ENCODE measurements at regions not wholly inside any gene's neighbourhood (a gene's known extent, or its start where the extent isn't known, plus 50 kb on each side); places are given as distances from the start of the nearest gene placed in this dataset.

GRCh38 chr10:31136386-31136785, 104.7 kb upstream of the ZNF438 start:
- CTCF ChIA-PET, result no interaction called here
- H3K9me2 ChIP-seq (replicated peaks; ENCODE audit: low read length), result no peaks in the 10 kb centered on the region
- H3F3A ChIP-seq (ENCODE audit: low read length, unreplicated experiment), result no peaks in the 10 kb centered on the region
- no TSS peak for BruUV-seq (replicated peaks)
- H3K36me3 ChIP-seq (ENCODE audit: low read depth, low read length), result no peaks in the 10 kb centered on the region
- H4K20me1 ChIP-seq (ENCODE audit: low read length), result no peaks in the 10 kb centered on the region
- H3K27me3 ChIP-seq (ENCODE audit: low read length), result no peaks in the 10 kb centered on the region
- no peaks in the 10 kb centered on the region for H3K79me2 ChIP-seq (ENCODE audit: low read length)
- TF ChIP-seq EZH2phosphoT487 (IDR thresholded peaks at IDR 0.05; ENCODE audit: borderline replicate concordance, low read length) (no peak), CTCF (conservative IDR thresholded peaks at IDR 0.05; ENCODE audit: low read depth, low read length) (no peak), EZH2 (IDR thresholded peaks at IDR 0.05; ENCODE audit: low read length, unreplicated experiment) (no peak)
- DNase-seq (no peak), ATAC-seq (no peak)
- peaks cover 11% of the 10 kb centered on the region; the same call in 1 of the 2 replicates for H3K4me1 ChIP-seq (ENCODE audit: insufficient read depth, low read length)
- POLR2A ChIA-PET (ENCODE audit: unreplicated experiment), result no interaction called here
- no peak overlapping the region for H3K4me3 ChIP-seq (ENCODE audit: low read length)
- H3K27ac ChIP-seq (ENCODE audit: low read length), result no peak overlapping the region
- intact Hi-C loops (cut with micrococcal nuclease), result no loop called here
- H2AFZ ChIP-seq (ENCODE audit: low read length), result no peak overlapping the region
- H3K9ac ChIP-seq (ENCODE audit: low read length), result no peak overlapping the region
- no peaks in the 10 kb centered on the region for H3K9me3 ChIP-seq (ENCODE audit: low read length)
- H3K4me2 ChIP-seq (ENCODE audit: low read length), result no peak overlapping the region

DNA sequence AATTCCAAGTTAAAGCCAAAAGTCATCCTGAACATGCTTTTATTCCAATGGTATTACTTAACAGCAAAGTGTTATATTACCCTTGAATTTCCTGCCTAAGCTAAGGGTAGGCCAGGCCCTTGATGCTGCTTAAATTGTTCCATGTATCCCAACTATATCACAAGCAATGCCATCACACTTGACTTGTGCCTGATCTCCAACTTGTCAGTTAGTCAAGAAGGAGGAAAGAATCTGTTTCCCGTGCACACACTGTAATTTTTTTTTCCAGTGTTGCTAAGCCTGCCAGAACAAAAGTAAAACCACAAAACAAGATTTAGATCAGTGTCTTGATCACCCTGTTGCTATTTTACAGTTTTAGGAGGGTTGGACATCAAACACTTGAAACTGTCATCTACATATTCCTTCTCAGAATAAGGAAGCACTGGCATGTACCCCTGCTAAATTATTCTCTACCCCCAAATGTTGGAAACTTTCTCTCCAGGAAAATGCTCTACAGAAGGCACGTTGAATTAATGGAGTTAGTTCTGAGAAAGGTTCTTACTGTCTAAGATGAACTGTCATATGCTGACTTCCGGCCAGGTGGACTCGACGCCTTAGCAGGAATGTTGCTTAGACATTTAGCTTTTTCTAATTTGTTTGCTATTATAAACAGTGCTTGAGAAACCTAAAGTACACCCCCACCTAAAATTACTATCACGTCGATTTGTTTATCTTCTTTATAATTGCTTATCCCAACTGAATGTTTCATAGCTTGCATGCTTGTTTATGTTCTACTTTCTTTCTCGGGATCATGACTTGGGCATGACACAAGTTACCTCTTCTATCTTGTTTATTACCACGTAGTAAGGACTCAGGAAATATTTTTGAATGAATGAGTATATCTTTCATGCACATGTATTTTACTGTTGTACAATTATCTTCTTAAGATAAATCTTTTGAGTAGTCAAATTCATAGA, 105.5 kb upstream of the ZNF438 start:
- no peak for DNase-seq
- no peaks in the 10 kb centered on the region for H4K20me1 ChIP-seq (ENCODE audit: low read length)
- H3K4me1 ChIP-seq (ENCODE audit: insufficient read depth, low read length), result peaks cover 11% of the 10 kb centered on the region; the same call in 1 of the 2 replicates
- ChIA-PET CTCF (no interaction called here), POLR2A (ENCODE audit: unreplicated experiment) (no interaction called here)
- no TSS peak for BruUV-seq (replicated peaks)
- H3K4me3 ChIP-seq (ENCODE audit: low read length), result no peak overlapping the region
- no peak overlapping the region for H2AFZ ChIP-seq (ENCODE audit: low read length)
- intact Hi-C loops (cut with micrococcal nuclease), result no loop called here
- H3K27me3 ChIP-seq (ENCODE audit: low read length), result no peaks in the 10 kb centered on the region
- no peaks in the 10 kb centered on the region for H3K36me3 ChIP-seq (ENCODE audit: low read depth, low read length)
- no peaks in the 10 kb centered on the region for H3F3A ChIP-seq (ENCODE audit: low read length, unreplicated experiment)
- TF ChIP-seq CTCF (conservative IDR thresholded peaks at IDR 0.05; ENCODE audit: low read depth, low read length), result no peak
- no peak for TF ChIP-seq EZH2phosphoT487 (IDR thresholded peaks at IDR 0.05; ENCODE audit: borderline replicate concordance, low read length)
- TF ChIP-seq EZH2 (IDR thresholded peaks at IDR 0.05; ENCODE audit: low read length, unreplicated experiment), result no peak
- no peak for ATAC-seq
- no peaks in the 10 kb centered on the region for H3K79me2 ChIP-seq (ENCODE audit: low read length)
- H3K9me3 ChIP-seq (ENCODE audit: low read length), result no peaks in the 10 kb centered on the region
- H3K9ac ChIP-seq (ENCODE audit: low read length), result no peak overlapping the region
- no peak overlapping the region for H3K4me2 ChIP-seq (ENCODE audit: low read length)
- no peak overlapping the region for H3K27ac ChIP-seq (ENCODE audit: low read length)
- no peaks in the 10 kb centered on the region for H3K9me2 ChIP-seq (replicated peaks; ENCODE audit: low read length)

GRCh38 chr10:31138026-31138553, 106.4 kb upstream of the ZNF438 start:
- Histone ChIP-seq H3K9ac (ENCODE audit: low read length) (no peak overlapping the region), H3K27me3 (ENCODE audit: low read length) (no peaks in the 10 kb centered on the region), H3F3A (ENCODE audit: low read length, unreplicated experiment) (no peaks in the 10 kb centered on the region), H3K4me2 (ENCODE audit: low read length) (no peak overlapping the region), H4K20me1 (ENCODE audit: low read length) (no peaks in the 10 kb centered on the region), H3K79me2 (ENCODE audit: low read length) (no peaks in the 10 kb centered on the region), H3K4me3 (ENCODE audit: low read length) (no peak overlapping the region), H3K27ac (ENCODE audit: low read length) (no peak overlapping the region), H3K4me1 (ENCODE audit: insufficient read depth, low read length) (peaks cover 11% of the 10 kb centered on the region; the same call in 1 of the 2 replicates), H3K36me3 (ENCODE audit: low read depth, low read length) (no peaks in the 10 kb centered on the region), H3K9me3 (ENCODE audit: low read length) (no peaks in the 10 kb centered on the region), H2AFZ (ENCODE audit: low read length) (no peak overlapping the region), H3K9me2 (replicated peaks; ENCODE audit: low read length) (no peaks in the 10 kb centered on the region)
- ATAC-seq (no peak), DNase-seq (no peak)
- TF ChIP-seq CTCF (conservative IDR thresholded peaks at IDR 0.05; ENCODE audit: low read depth, low read length), result no peak
- POLR2A ChIA-PET (ENCODE audit: unreplicated experiment), result no interaction called here
- CTCF ChIA-PET, result no interaction called here
- BruUV-seq (replicated peaks), result no TSS peak
- intact Hi-C loops (cut with micrococcal nuclease), result no loop called here

Measured in PC-3 (cell line).